Left ventricle myocardium inferior (tissue), 1 donor: ENCODE measurements at regions not wholly inside any gene's neighbourhood (a gene's known extent, or its start where the extent isn't known, plus 50 kb on each side); places are given as distances from the start of the nearest gene placed in this dataset.

ENCODE experiments used
- DNase-seq: peaks from one replicate; pipeline ENCODE4 v3.0.0-alpha.2; 2020
- H3K27ac ChIP-seq: fragments of 200-600 bp; replicated peaks from 2 replicates; pipeline ENCODE4 v1.8.0; 2021
- H3K27me3 ChIP-seq: fragments of 200-600 bp; 2 replicates; pipeline ENCODE4 v1.8.0; 2021; ENCODE audit warnings: low read depth
- H3K36me3 ChIP-seq: fragments of 200-600 bp; 2 replicates; pipeline ENCODE4 v1.8.0; 2021
- H3K4me1 ChIP-seq: fragments of 200-600 bp; 2 replicates; pipeline ENCODE4 v1.8.0; 2021
- H3K4me3 ChIP-seq: fragments of 200-600 bp; 2 replicates; pipeline ENCODE4 v1.8.0; 2021; ENCODE audit warnings: mild to moderate bottlenecking, moderate library complexity
- H3K9me3 ChIP-seq: fragments of 200-600 bp; replicated peaks from 2 replicates; pipeline ENCODE4 v1.8.0; 2021
- intact Hi-C: fragments of 100-400 bp; cut with micrococcal nuclease; formaldehyde crosslinking; loops from one replicate; pipeline ENCODE4 v1.11.0; 2022
- TF ChIP-seq, protein P1 (sequence below): fragments of 200-600 bp; IDR thresholded peaks from 2 replicates; pipeline ENCODE4 v1.8.0; 2021; ENCODE audit warnings: antibody characterized with exemption, mild to moderate bottlenecking, borderline replicate concordance
- donor health status: DM: no; HTN: yes; CAD: no; lungs with severe emphysema.

DNA sequence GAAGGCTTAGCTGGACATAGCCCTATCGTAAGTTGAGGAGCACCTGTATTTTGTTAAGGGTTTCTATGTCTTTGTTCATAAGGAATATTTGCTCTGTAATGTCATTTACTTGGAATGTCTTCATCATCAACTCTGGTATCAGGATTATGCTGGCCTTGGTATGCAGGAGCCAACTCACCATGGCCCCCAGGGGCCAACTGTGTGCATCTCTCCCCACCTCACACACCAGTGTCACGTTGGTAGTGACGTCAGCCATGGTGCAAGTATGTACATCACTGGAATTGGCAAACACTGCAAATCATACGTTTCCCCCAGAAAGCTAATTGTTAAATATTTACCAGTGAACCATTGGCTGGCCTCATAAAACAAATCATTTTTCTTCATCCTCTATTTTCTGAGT lies 70.8 kb downstream of the YTHDF1 start:
- H3K4me1 ChIP-seq: no peaks in the 10 kb centered on the region
- H3K27ac ChIP-seq: no peak overlapping the region
- H3K27me3 ChIP-seq: peaks cover 92% of the 10 kb centered on the region
- intact Hi-C loops: no loop called here
- no peak overlapping the region for H3K4me3 ChIP-seq
- peaks cover 29% of the 10 kb centered on the region for H3K9me3 ChIP-seq
- no peaks in the 10 kb centered on the region for H3K36me3 ChIP-seq
- TF ChIP-seq, protein P1, sequence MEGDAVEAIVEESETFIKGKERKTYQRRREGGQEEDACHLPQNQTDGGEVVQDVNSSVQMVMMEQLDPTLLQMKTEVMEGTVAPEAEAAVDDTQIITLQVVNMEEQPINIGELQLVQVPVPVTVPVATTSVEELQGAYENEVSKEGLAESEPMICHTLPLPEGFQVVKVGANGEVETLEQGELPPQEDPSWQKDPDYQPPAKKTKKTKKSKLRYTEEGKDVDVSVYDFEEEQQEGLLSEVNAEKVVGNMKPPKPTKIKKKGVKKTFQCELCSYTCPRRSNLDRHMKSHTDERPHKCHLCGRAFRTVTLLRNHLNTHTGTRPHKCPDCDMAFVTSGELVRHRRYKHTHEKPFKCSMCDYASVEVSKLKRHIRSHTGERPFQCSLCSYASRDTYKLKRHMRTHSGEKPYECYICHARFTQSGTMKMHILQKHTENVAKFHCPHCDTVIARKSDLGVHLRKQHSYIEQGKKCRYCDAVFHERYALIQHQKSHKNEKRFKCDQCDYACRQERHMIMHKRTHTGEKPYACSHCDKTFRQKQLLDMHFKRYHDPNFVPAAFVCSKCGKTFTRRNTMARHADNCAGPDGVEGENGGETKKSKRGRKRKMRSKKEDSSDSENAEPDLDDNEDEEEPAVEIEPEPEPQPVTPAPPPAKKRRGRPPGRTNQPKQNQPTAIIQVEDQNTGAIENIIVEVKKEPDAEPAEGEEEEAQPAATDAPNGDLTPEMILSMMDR: no peak
- no peak for DNase-seq

DNA sequence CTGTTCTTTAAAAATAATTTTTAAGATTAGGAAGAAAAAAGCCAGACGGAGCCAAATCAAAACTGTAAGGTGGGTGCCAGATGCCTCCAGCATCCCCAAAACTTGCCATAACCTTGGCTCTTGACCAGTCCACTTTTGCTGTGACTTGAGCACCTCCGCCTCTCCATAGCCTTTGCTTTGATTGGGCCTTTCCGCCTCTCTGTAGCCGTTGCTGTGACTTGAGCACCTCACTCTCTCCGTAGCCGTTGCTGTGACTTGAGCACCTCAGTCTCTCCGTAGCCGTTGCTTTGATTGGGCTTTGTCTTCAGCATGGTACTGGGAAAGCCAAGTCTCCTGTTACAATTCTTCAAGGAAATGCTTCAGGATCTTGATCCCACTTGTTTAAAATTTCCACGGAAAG lies 73.0 kb downstream of the YTHDF1 start:
- H3K27ac ChIP-seq: no peak overlapping the region
- H3K9me3 ChIP-seq: peaks cover 17% of the 10 kb centered on the region
- no peaks in the 10 kb centered on the region for H3K4me1 ChIP-seq
- H3K27me3 ChIP-seq: peaks cover 91% of the 10 kb centered on the region
- intact Hi-C loops: no loop called here
- H3K36me3 ChIP-seq: no peaks in the 10 kb centered on the region
- no peak overlapping the region for H3K4me3 ChIP-seq
- TF ChIP-seq, protein P1: no peak
- no peak for DNase-seq

- no peaks in the 10 kb centered on the region for H3K4me1 ChIP-seq
- H3K27me3 ChIP-seq: peaks cover 85% of the 10 kb centered on the region
- TF ChIP-seq, protein P1: no peak
- no peak for DNase-seq
- H3K27ac ChIP-seq: no peak overlapping the region
- H3K9me3 ChIP-seq: peaks cover 6% of the 10 kb centered on the region
- no peaks in the 10 kb centered on the region for H3K36me3 ChIP-seq
- no peak overlapping the region for H3K4me3 ChIP-seq
- intact Hi-C loops: no loop called here
Measured at GRCh38 chr20:63141531-63141930, 74.4 kb downstream of the YTHDF1 start.

DNA sequence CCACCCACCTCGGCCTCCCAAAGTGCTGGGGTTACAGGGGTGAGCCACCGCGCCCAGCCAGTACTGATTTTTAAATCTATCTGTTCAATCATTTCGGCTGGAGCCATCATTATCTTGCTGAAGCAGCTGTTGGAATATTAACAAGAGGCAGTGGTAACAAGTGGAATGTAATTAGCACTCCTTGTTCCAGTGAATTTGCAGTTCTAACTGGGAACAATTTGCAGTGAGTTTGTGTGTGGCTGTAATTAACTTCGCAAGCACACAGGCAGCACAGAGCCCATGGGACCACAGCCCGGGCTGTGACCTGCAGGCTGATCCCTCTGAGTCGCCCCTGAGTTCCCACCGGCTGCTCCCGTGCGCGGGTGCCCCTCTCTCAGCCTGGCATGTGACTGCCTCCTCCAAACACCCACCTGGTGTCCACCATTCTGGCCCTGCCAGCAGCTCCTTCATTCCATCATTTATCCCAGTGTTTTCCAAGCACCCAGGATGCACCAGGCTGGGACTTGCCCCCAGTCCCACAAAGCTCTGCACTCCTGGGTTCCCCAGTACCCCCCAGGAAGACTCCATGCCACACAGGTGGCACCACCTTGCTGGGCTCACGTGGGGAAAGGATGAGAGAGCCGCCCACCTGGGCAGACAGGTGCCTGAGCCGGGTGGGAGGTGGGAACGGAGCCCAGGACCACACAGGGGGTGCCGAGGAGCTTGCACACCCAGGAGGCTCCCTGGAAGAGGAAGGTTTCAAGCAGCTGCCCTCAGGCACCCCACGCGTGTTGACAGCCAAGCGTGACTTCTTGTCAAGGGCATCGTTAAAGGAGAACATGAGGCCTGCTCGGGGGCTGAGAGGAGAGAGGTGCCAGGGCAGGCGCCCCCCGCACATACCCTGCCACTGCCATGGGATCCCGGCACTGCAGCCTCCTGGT lies 75.2 kb downstream of the YTHDF1 start:
- Histone ChIP-seq H3K27me3 (peaks cover 85% of the 10 kb centered on the region), H3K4me3 (no peak overlapping the region), H3K4me1 (no peaks in the 10 kb centered on the region), H3K36me3 (no peaks in the 10 kb centered on the region), H3K27ac (no peak overlapping the region), H3K9me3 (peaks cover 6% of the 10 kb centered on the region)
- intact Hi-C loops: no loop called here
- DNase-seq: no peak
- TF ChIP-seq, protein P1: no peak

DNA sequence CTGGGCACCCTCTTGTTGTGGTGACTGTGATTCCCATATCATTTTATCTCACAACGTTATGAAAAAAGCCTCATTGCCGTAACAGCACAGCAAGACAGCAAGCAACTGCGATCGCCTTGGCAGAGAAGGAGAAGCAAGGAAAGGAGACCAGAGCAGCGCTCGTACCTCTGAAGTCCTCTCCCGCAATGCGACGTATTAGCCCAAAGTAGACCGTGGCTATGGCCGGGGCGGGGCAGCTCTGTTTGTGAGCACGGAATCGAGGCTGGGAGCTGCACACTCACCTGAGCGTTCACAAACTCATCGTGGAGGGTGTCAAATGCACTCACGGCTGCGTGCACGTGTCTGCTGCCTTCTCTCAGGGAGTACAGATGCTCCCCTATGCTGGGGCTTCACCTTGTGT lies 76.1 kb downstream of the YTHDF1 start:
- Histone ChIP-seq H3K27me3 (peaks cover 75% of the 10 kb centered on the region), H3K27ac (no peak overlapping the region), H3K9me3 (peaks cover 6% of the 10 kb centered on the region), H3K4me1 (no peaks in the 10 kb centered on the region), H3K36me3 (no peaks in the 10 kb centered on the region), H3K4me3 (no peak overlapping the region)
- TF ChIP-seq, protein P1: no peak
- no peak for DNase-seq
- intact Hi-C loops: no loop called here
